ENCODE measurements at regions not wholly inside any gene's neighbourhood (a gene's known extent, or its start where the extent isn't known, plus 50 kb on each side); places are given as distances from the start of the nearest gene placed in this dataset.

- TF ChIP-seq CTCF (IDR thresholded peaks at IDR 0.05), result no peak
- TF ChIP-seq POLR2A (IDR thresholded peaks at IDR 0.05), result no peak
Observed at GRCh38 chr2:12240206-12240605, 476.5 kb upstream of the TRIB2 start.
